ENCODE measurements at regions not wholly inside any gene's neighbourhood (a gene's known extent, or its start where the extent isn't known, plus 50 kb on each side); places are given as distances from the start of the nearest gene placed in this dataset.

- no peak overlapping the region for H3K4me3 ChIP-seq (ENCODE audit: low read depth, low read length)
- H3K36me3 ChIP-seq (ENCODE audit: control insufficient read depth in 2 of 2, insufficient read depth in 1 of 2, low read length in 2 of 2): peaks cover 0 to 6% of the 10 kb centered on the region in 2 experiments; a peak in 2 of 3 replicates
- POLR2A ChIA-PET: interaction anchor here (0.6 kb wide), 1 partner anchor 8 kb away, joined by 4 read pairs; no protein-coding TSS in a partner anchor
- CTCF ChIA-PET: interaction anchor here (0.7 to 1.9 kb wide), 5 partner anchors 11 to 259 kb away, joined by 4 to 8 read pairs (median 5); no protein-coding TSS in a partner anchor
- H3K9me3 ChIP-seq (ENCODE audit: control insufficient read depth, insufficient read depth, low read depth, low read length): no peaks in the 10 kb centered on the region
- no peaks in the 10 kb centered on the region for H3K4me1 ChIP-seq (ENCODE audit: control insufficient read depth, insufficient read depth, low read length)
- TF ChIP-seq ZNF621 (tag by site-specific recombination; IDR thresholded peaks at IDR 0.05) (no peak), ZNF549 (tag by site-specific recombination; IDR thresholded peaks at IDR 0.05) (peak; percentile 63; the same call in 1 of the 2 replicates)
- H3K27ac ChIP-seq (ENCODE audit: extremely low read depth, low read depth, low read length): no peak overlapping the region
Measured at GRCh38 chr9:750249-750967, 91.1 kb upstream of the DMRT1 start.

GRCh38 chr9:751137-752051 lies 90.1 kb upstream of the DMRT1 start:
- no peaks in the 10 kb centered on the region; a peak in 1 of 3 replicates for H3K36me3 ChIP-seq (ENCODE audit: control insufficient read depth in 2 of 2, insufficient read depth in 1 of 2, low read length in 2 of 2)
- H3K27ac ChIP-seq (ENCODE audit: extremely low read depth, low read depth, low read length): no peak overlapping the region
- POLR2A ChIA-PET: interaction anchor here (0.6 kb wide), 1 partner anchor 9 kb away, joined by 4 read pairs; no protein-coding TSS in a partner anchor
- no peak overlapping the region for H3K4me3 ChIP-seq (ENCODE audit: low read depth, low read length)
- no peaks in the 10 kb centered on the region for H3K4me1 ChIP-seq (ENCODE audit: control insufficient read depth, insufficient read depth, low read length)
- CTCF ChIA-PET: interaction anchor here (0.7 to 1.9 kb wide), 5 partner anchors 14 to 258 kb away, joined by 4 to 8 read pairs (median 5); no protein-coding TSS in a partner anchor
- H3K9me3 ChIP-seq (ENCODE audit: control insufficient read depth, insufficient read depth, low read depth, low read length): no peaks in the 10 kb centered on the region
- TF ChIP-seq ZNF629 (tag by site-specific recombination; IDR thresholded peaks at IDR 0.05) (no peak), ZNF132 (tag by site-specific recombination; IDR thresholded peaks at IDR 0.05; ENCODE audit: borderline replicate concordance) (no peak), ZBTB20 (tag by site-specific recombination; IDR thresholded peaks at IDR 0.05) (no peak), ZNF140 (tag by site-specific recombination; IDR thresholded peaks at IDR 0.05) (no peak)

GRCh38 chr9:752201-752600 lies 89.3 kb upstream of the DMRT1 start:
- H3K9me3 ChIP-seq (ENCODE audit: control insufficient read depth, insufficient read depth, low read depth, low read length): no peaks in the 10 kb centered on the region
- TF ChIP-seq ZBTB1 (tag by site-specific recombination; IDR thresholded peaks at IDR 0.05) (no peak), ZNF776 (tag by site-specific recombination; IDR thresholded peaks at IDR 0.05; ENCODE audit: borderline replicate concordance) (no peak), ZNF629 (tag by site-specific recombination; IDR thresholded peaks at IDR 0.05) (no peak), ZNF416 (tag by site-specific recombination; IDR thresholded peaks at IDR 0.05) (no peak)
- H3K4me3 ChIP-seq (ENCODE audit: low read depth, low read length): no peak overlapping the region
- H3K36me3 ChIP-seq (ENCODE audit: control insufficient read depth in 2 of 2, insufficient read depth in 1 of 2, low read length in 2 of 2): no peaks in the 10 kb centered on the region; a peak in 1 of 3 replicates
- CTCF ChIA-PET: interaction anchor here (1.0 kb wide), 1 partner anchor 55 kb away, joined by 4 read pairs; no protein-coding TSS in a partner anchor
- POLR2A ChIA-PET: no interaction called here
- H3K4me1 ChIP-seq (ENCODE audit: control insufficient read depth, insufficient read depth, low read length): no peaks in the 10 kb centered on the region
- no peak overlapping the region for H3K27ac ChIP-seq (ENCODE audit: extremely low read depth, low read depth, low read length)

- no peak overlapping the region for H3K4me3 ChIP-seq (ENCODE audit: low read depth, low read length)
- POLR2A ChIA-PET: no interaction called here
- H3K4me1 ChIP-seq (ENCODE audit: control insufficient read depth, insufficient read depth, low read length): no peaks in the 10 kb centered on the region
- H3K9me3 ChIP-seq (ENCODE audit: control insufficient read depth, insufficient read depth, low read depth, low read length): no peaks in the 10 kb centered on the region
- CTCF ChIA-PET: interaction anchor here (0.6 to 1.0 kb wide), 2 partner anchors 10 to 56 kb away, joined by 3 to 4 read pairs; no protein-coding TSS in a partner anchor
- H3K36me3 ChIP-seq (ENCODE audit: control insufficient read depth in 2 of 2, insufficient read depth in 1 of 2, low read length in 2 of 2): no peaks in the 10 kb centered on the region; a peak in 1 of 3 replicates
- no peak overlapping the region for H3K27ac ChIP-seq (ENCODE audit: extremely low read depth, low read depth, low read length)
- no peak for TF ChIP-seq OSR2 (tag by site-specific recombination; IDR thresholded peaks at IDR 0.05)
- TF ChIP-seq PRDM10 (tag by site-specific recombination; IDR thresholded peaks at IDR 0.05): no peak
- no peak for TF ChIP-seq ZFP37 (tag by site-specific recombination; IDR thresholded peaks at IDR 0.05)
- no peak for TF ChIP-seq KLF17 (tag by site-specific recombination; IDR thresholded peaks at IDR 0.05)
- TF ChIP-seq ZNF292 (tag by site-specific recombination; IDR thresholded peaks at IDR 0.05; ENCODE audit: borderline replicate concordance, low read depth): no peak
- no peak for TF ChIP-seq ZNF701 (tag by site-specific recombination; IDR thresholded peaks at IDR 0.05)
- no peak for TF ChIP-seq ZNF785 (tag by site-specific recombination; IDR thresholded peaks at IDR 0.05)
- TF ChIP-seq ZNF426 (tag by site-specific recombination; IDR thresholded peaks at IDR 0.05): no peak
- TF ChIP-seq KLF16 (tag by site-specific recombination; IDR thresholded peaks at IDR 0.05): no peak
- TF ChIP-seq PBX3 (CRISPR knock-in tag; IDR thresholded peaks at IDR 0.05): no peak
Measured at GRCh38 chr9:752681-753200, 88.8 kb upstream of the DMRT1 start.

Measured in HEK293 (cell line).